Endothelial cell of hepatic sinusoid (primary cell): ENCODE measurements at regions not wholly inside any gene's neighbourhood (a gene's known extent, or its start where the extent isn't known, plus 50 kb on each side); places are given as distances from the start of the nearest gene placed in this dataset.

Experiments
- in situ Hi-C: cut with HindIII; loops from 2 replicates; pipeline ENCODE4 v1.10.0; 2017; ENCODE audit warnings: low sequenced_read_pairs

DNA sequence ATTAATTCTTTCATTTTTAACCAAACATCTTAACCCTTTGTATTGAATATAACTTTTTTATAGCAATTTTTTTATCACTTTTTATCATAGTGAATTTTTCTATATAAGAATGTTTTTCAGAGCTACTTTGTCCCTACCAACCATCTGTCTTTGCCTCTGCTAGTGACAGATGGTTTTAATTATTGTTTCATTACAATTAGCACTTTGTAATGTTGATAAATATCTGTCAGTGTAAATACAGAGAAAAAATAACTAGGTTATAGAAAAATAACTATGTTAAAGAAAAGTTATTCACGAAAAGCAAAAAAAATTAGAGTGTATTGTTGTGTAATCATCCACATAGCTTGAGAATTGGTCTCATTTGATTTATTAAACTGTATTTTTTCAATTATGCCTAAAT, 91.0 kb upstream of the CDH19 start:
- in situ Hi-C loops = no loop called here

GRCh38 chr18:66687635-66688034, 83.7 kb upstream of the CDH19 start:
- in situ Hi-C loops = no loop called here

GRCh38 chr18:66682855-66683322, 79.0 kb upstream of the CDH19 start:
- in situ Hi-C loops = no loop called here

DNA sequence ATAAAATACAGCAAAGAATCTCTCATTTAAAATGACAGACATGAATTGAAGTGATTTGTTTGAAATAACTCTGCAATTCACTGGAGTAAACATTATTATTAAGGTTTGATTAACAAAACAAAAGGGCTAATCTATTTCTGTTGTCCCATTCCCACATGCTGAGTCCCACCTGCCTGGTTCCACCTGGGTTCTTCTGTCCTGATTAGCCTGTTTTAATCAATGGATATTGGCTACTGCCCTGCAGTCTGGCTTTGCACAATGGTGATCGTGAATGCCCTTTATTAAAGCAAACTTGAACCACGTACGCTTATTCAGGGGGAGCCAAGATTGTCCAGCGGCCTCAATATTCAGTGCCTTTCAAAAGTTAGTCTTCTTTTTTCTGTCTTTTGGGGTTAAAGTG, 72.8 kb upstream of the CDH19 start:
- in situ Hi-C loops = no loop called here

- in situ Hi-C loops = no loop called here
Measured at GRCh38 chr18:66674286-66674685, 70.4 kb upstream of the CDH19 start.

- in situ Hi-C loops = no loop called here
Measured at GRCh38 chr18:66668706-66669105, 64.8 kb upstream of the CDH19 start.

- in situ Hi-C loops = no loop called here
Measured at GRCh38 chr18:66662632-66663031, 58.7 kb upstream of the CDH19 start.

DNA sequence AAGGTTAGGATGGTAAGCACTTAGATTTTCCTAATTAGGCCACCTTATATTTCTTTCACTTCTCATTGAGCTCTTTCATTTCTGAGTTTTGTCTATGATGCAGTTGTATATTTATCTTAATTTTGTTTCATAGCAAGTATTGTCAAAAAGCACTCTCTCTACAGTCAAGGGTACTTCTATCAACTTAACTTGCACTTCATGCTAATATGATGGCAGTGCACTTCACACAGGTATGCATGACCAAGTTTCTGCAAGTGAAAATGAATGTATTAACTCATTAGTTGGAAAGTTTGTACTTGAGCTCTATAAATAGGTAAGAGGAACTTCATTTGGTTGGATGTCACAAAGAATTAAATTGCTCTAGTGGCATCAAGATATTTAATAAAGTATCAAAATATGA, 51.5 kb upstream of the CDH19 start:
- in situ Hi-C loops = no loop called here
